Skeletal muscle tissue (tissue), 3 donors: ENCODE measurements at regions not wholly inside any gene's neighbourhood (a gene's known extent, or its start where the extent isn't known, plus 50 kb on each side); places are given as distances from the start of the nearest gene placed in this dataset.
"Not testable (repeated sequence)": the region's sequence is repeated elsewhere in the genome, so short reads cannot be mapped to it uniquely, and the experiment has no call there.

Experiments used
- H3K27ac ChIP-seq: one replicate; pipeline ENCODE4 v1.7.0; 2013; ENCODE audit warnings: mild to moderate bottlenecking, low read depth, low read length, inconsistent platforms
- H3K27me3 ChIP-seq, 3 donors: one replicate each; pipeline ENCODE4 v1.7.0; 2013; ENCODE audit warnings: low read length in 3 of 3; ENCODE audit not compliant: control insufficient read depth in 3 of 3, insufficient read depth in 3 of 3
- H3K36me3 ChIP-seq, 3 donors: one replicate each; pipeline ENCODE4 v1.7.0; 2013; ENCODE audit warnings: low read length in 3 of 3; ENCODE audit not compliant: control insufficient read depth in 3 of 3, insufficient read depth in 3 of 3
- H3K4me1 ChIP-seq, 3 donors: one replicate each; pipeline ENCODE4 v1.7.0; 2013; ENCODE audit warnings: low read length in 3 of 3, mild to moderate bottlenecking in 3 of 3; ENCODE audit not compliant: control insufficient read depth in 3 of 3, insufficient read depth in 3 of 3
- H3K4me3 ChIP-seq, 3 donors: one replicate each; pipeline ENCODE4 v1.7.0; 2013; ENCODE audit warnings: low read length in 3 of 3
- H3K9ac ChIP-seq, 3 donors: one replicate each; pipeline ENCODE4 v1.7.0; 2013; ENCODE audit warnings: low read length in 3 of 3, mild to moderate bottlenecking in 3 of 3, moderate library complexity in 2 of 3, low read depth in 1 of 3
- H3K9me3 ChIP-seq, 3 donors: one replicate each; pipeline ENCODE4 v1.7.0; 2013; ENCODE audit warnings: low read length in 3 of 3; ENCODE audit not compliant: control insufficient read depth in 3 of 3
- donor health status: Osteomylitis.

DNA sequence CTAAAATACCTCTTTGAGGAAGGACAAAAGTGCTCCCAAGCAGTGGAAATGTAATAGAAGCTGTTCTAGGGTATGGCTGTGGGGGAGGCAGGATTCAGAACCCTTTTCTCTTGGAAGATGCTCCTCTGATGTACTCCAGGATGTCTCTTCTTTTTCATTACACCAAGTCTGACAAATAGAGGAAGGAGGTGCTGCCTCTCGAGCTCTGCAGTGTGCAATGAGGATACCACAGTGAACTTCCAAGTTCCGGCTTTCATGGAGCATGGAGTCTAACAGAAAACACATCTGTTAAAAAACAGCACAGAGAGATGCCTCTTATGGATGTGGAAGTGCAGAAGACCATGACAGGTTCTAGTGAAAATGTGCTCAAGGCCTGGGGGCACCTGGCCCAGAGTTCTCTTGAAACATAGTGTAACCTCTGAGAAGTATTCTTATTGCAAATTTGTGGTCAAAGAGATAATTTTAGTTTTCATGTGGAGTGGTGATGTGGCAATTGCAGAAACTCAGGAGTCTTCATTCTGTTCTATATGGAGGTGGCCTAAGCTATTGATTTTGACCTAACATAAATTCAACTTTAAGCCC is 362.0 kb upstream of the CITED2 start:
- no peaks in the 10 kb centered on the region for H3K9me3 ChIP-seq
- H3K27ac ChIP-seq: no peak overlapping the region
- no peak overlapping the region for H3K9ac ChIP-seq
- H3K36me3 ChIP-seq: no peaks in the 10 kb centered on the region
- no peaks in the 10 kb centered on the region for H3K27me3 ChIP-seq
- H3K4me3 ChIP-seq: no peak overlapping the region
- no peaks in the 10 kb centered on the region for H3K4me1 ChIP-seq

DNA sequence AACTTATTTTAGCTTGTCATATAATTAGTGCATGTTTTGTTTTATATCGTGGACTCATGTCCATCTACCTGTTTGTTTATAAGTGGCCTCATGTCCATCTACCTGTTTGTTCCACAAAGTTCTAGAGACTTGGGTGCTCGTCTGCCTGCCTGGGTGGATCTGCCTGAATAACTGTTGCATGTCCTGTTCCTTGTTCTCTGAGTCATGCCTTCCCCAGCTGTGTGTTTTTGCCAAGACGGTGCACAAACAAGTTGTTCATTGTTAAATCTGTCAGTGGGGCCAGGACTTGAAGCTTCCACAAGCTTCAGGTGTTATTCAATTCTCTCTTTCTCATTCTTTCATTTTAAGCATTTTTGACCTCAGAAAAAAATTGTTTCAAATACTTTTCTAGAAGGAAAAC is 358.0 kb upstream of the CITED2 start:
- Histone ChIP-seq H3K9me3 (no peaks in the 10 kb centered on the region), H3K9ac (no peak overlapping the region), H3K27me3 (no peaks in the 10 kb centered on the region), H3K27ac (no peak overlapping the region), H3K36me3 (no peaks in the 10 kb centered on the region), H3K4me3 (no peak overlapping the region), H3K4me1 (no peaks in the 10 kb centered on the region)

DNA sequence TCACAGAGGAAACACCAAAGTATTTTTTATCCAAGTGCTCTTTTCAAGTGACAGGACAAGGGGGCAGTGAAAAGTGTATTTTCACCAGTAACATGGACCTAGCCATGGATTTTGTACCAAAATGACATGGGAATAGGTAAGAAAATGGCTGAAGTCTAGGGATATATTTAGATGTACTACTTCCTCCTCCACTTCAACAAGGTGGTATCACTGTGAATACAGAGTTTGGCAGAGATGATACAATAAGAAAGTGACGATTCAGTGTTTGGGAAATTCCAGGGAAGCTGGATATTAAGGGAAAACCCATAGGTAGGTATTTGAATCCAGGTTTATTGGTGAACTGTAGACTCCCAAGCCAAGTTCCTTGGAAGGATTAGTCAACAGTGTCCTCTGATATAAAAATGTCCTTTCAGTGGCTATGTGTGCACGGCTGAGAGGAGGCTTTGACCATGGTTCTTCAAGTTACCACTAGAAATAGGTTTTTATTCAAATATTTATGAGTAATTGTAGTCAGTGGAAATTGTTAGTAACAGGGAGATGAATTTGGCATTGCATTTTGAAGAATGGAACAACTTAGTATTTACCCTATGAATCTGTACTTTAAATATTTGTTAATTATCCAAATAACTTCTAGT is 356.0 kb upstream of the CITED2 start:
- Histone ChIP-seq H3K27ac (no peak overlapping the region), H3K9me3 (no peaks in the 10 kb centered on the region), H3K9ac (no peak overlapping the region), H3K4me1 (no peaks in the 10 kb centered on the region), H3K27me3 (no peaks in the 10 kb centered on the region), H3K4me3 (no peak overlapping the region), H3K36me3 (no peaks in the 10 kb centered on the region)

DNA sequence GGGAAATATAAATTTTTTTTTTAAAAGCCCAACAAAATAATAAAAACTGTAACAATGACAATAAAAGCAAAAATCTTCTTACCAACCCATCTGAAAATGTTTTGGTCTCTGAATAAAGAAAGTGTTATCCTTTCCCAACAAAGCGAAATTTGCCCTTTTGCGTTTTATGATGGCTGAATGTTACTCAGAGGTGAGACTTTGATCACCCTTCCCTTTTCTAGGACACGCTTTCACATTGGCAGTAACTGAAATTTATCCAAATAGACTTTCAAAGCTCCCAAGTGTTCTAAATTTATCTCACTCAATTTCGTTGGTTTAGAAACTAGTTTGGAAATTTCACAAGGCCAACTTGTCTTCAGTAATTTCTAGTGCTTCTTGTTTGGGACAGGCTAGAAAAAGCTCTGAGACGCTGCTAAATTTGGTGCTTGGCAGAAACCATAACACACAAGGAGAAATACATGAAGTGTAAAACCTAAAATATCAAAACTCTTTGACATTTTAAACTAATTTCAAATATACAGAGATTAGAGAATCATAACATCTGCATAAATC is 354.5 kb upstream of the CITED2 start:
- no peaks in the 10 kb centered on the region for H3K9me3 ChIP-seq
- H3K27ac ChIP-seq: no peak overlapping the region
- H3K4me1 ChIP-seq: no peaks in the 10 kb centered on the region
- H3K4me3 ChIP-seq: no peak overlapping the region
- no peaks in the 10 kb centered on the region for H3K36me3 ChIP-seq
- H3K27me3 ChIP-seq: no peaks in the 10 kb centered on the region
- no peak overlapping the region for H3K9ac ChIP-seq

DNA sequence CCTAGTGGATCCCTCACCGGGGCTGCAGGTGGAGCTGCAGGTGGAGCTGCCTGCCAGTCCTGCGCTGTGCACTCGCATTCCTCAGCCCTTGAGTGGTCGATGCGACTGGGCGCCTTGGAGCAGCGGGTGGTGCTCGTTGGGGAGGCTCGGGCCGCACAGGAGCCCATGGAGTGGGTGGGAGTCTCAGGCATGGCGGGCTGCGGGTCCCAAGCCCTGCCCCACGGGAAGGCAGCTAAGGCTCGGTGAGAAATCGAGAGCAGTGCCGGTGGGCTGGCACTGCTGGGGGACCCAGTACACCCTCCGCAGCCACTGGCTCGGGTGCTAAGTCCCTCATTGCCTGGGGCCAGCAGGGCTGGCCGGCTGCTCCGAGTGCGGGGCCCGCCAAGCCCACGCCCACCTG is 351.8 kb upstream of the CITED2 start:
- not testable (repeated sequence) for H3K27ac ChIP-seq, H3K36me3 ChIP-seq, H3K4me3 ChIP-seq, H3K9ac ChIP-seq, H3K4me1 ChIP-seq, H3K9me3 ChIP-seq, H3K27me3 ChIP-seq

DNA sequence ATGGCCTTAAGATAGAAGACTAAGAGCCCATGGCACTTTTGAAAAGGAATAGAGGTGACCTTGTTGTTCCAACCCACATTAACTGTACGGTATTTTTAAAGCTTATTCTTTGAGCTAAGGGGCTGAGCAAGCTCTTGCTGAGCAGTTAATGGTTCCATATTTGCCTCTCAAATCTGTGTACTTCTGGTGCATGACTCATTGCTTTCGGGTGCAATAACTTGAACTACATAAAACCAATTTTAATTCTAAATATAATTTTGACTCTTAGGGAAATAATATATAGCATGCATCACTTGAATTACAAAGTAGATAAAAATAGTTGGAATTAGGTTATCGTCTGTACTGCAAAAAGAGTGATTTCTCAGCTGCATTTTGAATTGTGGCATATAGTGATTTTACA is 348.1 kb upstream of the CITED2 start:
- Histone ChIP-seq H3K36me3 (no peaks in the 10 kb centered on the region), H3K9me3 (no peaks in the 10 kb centered on the region), H3K4me1 (peaks cover 4 to 6% (median 5%) of the 10 kb centered on the region in 3 donors), H3K27ac (no peak overlapping the region), H3K9ac (no peak overlapping the region), H3K27me3 (no peaks in the 10 kb centered on the region), H3K4me3 (no peak overlapping the region)

DNA sequence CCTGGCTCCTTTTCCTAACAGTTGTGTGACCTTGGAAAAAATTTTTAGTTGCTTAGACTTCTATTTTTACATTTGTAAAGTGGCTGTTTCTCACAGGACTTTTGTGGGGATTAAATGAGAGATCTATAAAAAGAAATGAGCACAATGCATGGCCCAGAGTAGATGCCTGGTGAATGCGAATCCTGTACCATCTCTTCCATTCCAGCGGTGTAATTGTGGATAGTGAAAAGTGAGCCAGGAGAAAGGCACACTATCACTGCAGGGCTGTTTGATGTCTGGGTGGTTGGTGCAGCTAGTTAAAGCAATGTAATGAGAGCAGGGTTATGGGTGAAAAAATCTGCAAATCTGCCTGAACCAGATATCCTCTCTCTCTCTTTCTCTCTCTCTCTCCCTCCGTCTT is 347.5 kb upstream of the CITED2 start:
- no peak overlapping the region for H3K27ac ChIP-seq
- H3K9ac ChIP-seq: no peak overlapping the region
- H3K36me3 ChIP-seq: no peaks in the 10 kb centered on the region
- H3K27me3 ChIP-seq: no peaks in the 10 kb centered on the region
- peaks cover 4 to 6% (median 5%) of the 10 kb centered on the region in 3 donors for H3K4me1 ChIP-seq
- H3K9me3 ChIP-seq: no peaks in the 10 kb centered on the region
- H3K4me3 ChIP-seq: peak overlapping the region in 1 of 3 donors; percentile 3

DNA sequence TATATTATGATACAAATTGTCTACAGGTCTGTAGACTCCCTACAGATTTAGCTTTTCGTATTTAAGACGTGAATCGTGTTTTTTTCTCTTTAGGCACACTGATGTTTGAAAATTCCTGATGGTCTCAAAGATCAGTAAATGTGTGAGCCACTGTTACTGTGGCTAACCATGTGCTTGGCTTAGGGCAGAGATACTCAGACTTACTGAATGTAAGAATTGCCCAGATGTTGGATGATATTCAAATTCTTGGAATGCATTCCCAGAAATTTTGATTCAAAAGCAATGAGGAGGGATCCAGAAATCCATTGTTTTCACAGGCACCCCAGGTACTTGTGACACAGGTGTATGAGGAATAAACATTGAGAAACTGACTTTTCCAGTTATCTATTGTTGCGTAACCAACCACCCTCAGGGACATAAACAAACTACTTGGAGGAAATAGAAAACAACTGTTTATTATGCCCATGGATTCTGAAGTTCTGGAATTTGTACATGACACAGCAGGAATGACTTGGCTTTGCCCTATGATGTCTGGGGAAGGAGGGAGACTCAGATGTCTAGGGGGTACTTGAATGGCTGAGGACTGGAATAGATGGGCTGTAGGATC is 339.6 kb upstream of the CITED2 start:
- no peak overlapping the region for H3K9ac ChIP-seq
- H3K36me3 ChIP-seq: no peaks in the 10 kb centered on the region
- H3K9me3 ChIP-seq: no peaks in the 10 kb centered on the region
- H3K27ac ChIP-seq: no peak overlapping the region
- H3K4me3 ChIP-seq: no peak overlapping the region
- no peaks in the 10 kb centered on the region for H3K4me1 ChIP-seq
- no peaks in the 10 kb centered on the region for H3K27me3 ChIP-seq

DNA sequence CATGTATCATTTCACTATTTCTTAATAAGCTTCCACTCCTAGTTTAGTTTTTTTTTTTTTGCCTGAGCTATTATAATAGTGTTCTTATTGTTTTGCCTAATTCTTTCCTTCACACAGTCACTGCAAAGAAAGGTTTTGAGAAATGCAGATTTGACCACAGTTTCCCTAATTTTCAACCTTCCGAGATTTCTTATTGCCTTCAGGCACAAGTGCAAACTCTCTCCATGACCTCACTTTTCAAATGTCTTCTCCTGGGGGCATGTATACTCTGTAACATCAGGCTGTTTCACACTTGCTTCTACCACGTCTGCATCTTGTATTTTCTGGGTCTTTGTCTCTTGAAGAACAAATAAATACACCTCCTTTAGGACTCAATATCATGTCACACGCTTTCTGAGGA is 339.0 kb upstream of the CITED2 start:
- H3K4me3 ChIP-seq: no peak overlapping the region
- H3K9me3 ChIP-seq: no peaks in the 10 kb centered on the region
- no peaks in the 10 kb centered on the region for H3K27me3 ChIP-seq
- H3K4me1 ChIP-seq: no peaks in the 10 kb centered on the region
- H3K36me3 ChIP-seq: no peaks in the 10 kb centered on the region
- no peak overlapping the region for H3K27ac ChIP-seq
- no peak overlapping the region for H3K9ac ChIP-seq

DNA sequence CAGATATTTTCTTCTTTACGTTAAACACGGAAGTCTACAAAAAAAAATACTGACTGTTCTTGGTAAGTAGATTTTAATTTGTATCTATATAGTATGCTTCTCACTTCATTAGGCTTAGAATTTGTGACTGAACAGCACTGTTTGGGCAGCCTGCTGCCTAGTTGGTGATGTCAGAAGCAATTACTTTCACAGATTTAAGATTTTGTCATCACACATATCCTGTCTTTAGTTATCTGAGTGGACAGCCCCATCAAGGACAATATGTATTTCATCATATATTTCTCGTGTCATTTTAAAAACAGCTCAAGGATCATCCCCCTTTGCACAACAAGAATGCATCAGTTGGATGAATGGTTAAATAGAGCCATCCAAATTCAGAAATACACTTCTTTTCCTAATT is 338.4 kb upstream of the CITED2 start:
- Histone ChIP-seq H3K4me3 (no peak overlapping the region), H3K9me3 (no peaks in the 10 kb centered on the region), H3K27me3 (no peaks in the 10 kb centered on the region), H3K36me3 (no peaks in the 10 kb centered on the region), H3K4me1 (no peaks in the 10 kb centered on the region), H3K9ac (no peak overlapping the region), H3K27ac (no peak overlapping the region)
